SK-N-SH treated with all-trans-retinoic acid at 6 μM for 48 hours (cell line): ENCODE measurements at regions not wholly inside any gene's neighbourhood (a gene's known extent, or its start where the extent isn't known, plus 50 kb on each side); places are given as distances from the start of the nearest gene placed in this dataset.
A peak's percentile ranks its signal among the peaks of the same experiment; 100 is the strongest.

Experiments
- ATAC-seq: fragments of 200-7000 bp; cut with Tn5 transposase; 3 replicates; pipeline ENCODE4 v1.9.1; 2020; ENCODE audit warnings: mild to moderate bottlenecking, moderate library complexity
- ARNTL ChIP-seq: fragments of 450-650 bp; formaldehyde crosslinking; IDR thresholded peaks from 2 replicates; pipeline ENCODE4 v1.5.0; 2020; ENCODE audit warnings: low read depth, mild to moderate bottlenecking, moderate library complexity, borderline replicate concordance
- CREB5 ChIP-seq: fragments of 250-450 bp; sonication (Bioruptor Pico); IDR thresholded peaks from 2 replicates; pipeline ENCODE4 v1.5.1; 2020; ENCODE audit warnings: low read depth, mild to moderate bottlenecking, moderate library complexity
- CSDC2 ChIP-seq: fragments of 250-450 bp; sonication (Bioruptor Pico); IDR thresholded peaks from 2 replicates; pipeline ENCODE4 v1.5.0; 2020; ENCODE audit warnings: mild to moderate bottlenecking, moderate library complexity
- ESRRG ChIP-seq: fragments of 250-450 bp; sonication (Bioruptor Pico); IDR thresholded peaks from 2 replicates; pipeline ENCODE4 v1.6.1; 2021; ENCODE audit warnings: mild to moderate bottlenecking
- ISL1 ChIP-seq: fragments of 250-450 bp; sonication (Bioruptor Pico); IDR thresholded peaks from 2 replicates; pipeline ENCODE4 v2.1.2; 2022; ENCODE audit warnings: mild to moderate bottlenecking, moderate library complexity
- OSR1 ChIP-seq: fragments of 250-450 bp; sonication (Bioruptor Pico); IDR thresholded peaks from 2 replicates; pipeline ENCODE4 v1.8.0; 2022; ENCODE audit warnings: moderate library complexity, mild to moderate bottlenecking, inconsistent platforms
- PATZ1 ChIP-seq: fragments of 250-450 bp; sonication (Bioruptor Pico); IDR thresholded peaks from 2 replicates; pipeline ENCODE4 v1.8.0; 2020; ENCODE audit warnings: mild to moderate bottlenecking, moderate library complexity, borderline replicate concordance
- POU6F1 ChIP-seq: fragments of 250-450 bp; sonication (Bioruptor Pico); IDR thresholded peaks from 2 replicates; pipeline ENCODE4 v1.8.0; 2021; ENCODE audit warnings: low read depth, mild to moderate bottlenecking, moderate library complexity, borderline replicate concordance
- PPARA ChIP-seq: fragments of 250-450 bp; sonication (Bioruptor Pico); IDR thresholded peaks from 2 replicates; pipeline ENCODE4 v1.5.0; 2020; ENCODE audit warnings: mild to moderate bottlenecking, borderline replicate concordance
- RARB ChIP-seq: fragments of 250-450 bp; sonication (Bioruptor Pico); IDR thresholded peaks from 2 replicates; pipeline ENCODE4 v1.8.0; 2021; ENCODE audit warnings: mild to moderate bottlenecking, moderate library complexity
- SNAI2 ChIP-seq: fragments of 250-450 bp; sonication (Bioruptor Pico); IDR thresholded peaks from 2 replicates; pipeline ENCODE4 v1.5.0; 2020; ENCODE audit warnings: mild to moderate bottlenecking, moderate library complexity
- TCF4 ChIP-seq: fragments of 250-450 bp; sonication (Bioruptor Pico); IDR thresholded peaks from 2 replicates; pipeline ENCODE4 v1.8.0; 2021; ENCODE audit warnings: mild to moderate bottlenecking, moderate library complexity, borderline replicate concordance
- TOX ChIP-seq: fragments of 250-450 bp; sonication (Bioruptor Pico); IDR thresholded peaks from 2 replicates; pipeline ENCODE4 v1.8.0; 2021; ENCODE audit warnings: mild to moderate bottlenecking, moderate library complexity, borderline replicate concordance
- TSHZ2 ChIP-seq: fragments of 250-450 bp; sonication (Bioruptor Pico); IDR thresholded peaks from 2 replicates; pipeline ENCODE4 v1.5.0; 2020; ENCODE audit warnings: mild to moderate bottlenecking, moderate library complexity
- ZC3H10 ChIP-seq: fragments of 250-450 bp; sonication (Bioruptor Pico); IDR thresholded peaks from 2 replicates; pipeline ENCODE4 v1.5.1; 2021; ENCODE audit warnings: mild to moderate bottlenecking, moderate library complexity
- ZFP30 ChIP-seq: fragments of 450-650 bp; formaldehyde crosslinking; IDR thresholded peaks from 2 replicates; pipeline ENCODE4 v1.5.0; 2022; ENCODE audit warnings: mild to moderate bottlenecking, moderate library complexity
- ZNF565 ChIP-seq: fragments of 450-650 bp; formaldehyde crosslinking; conservative IDR thresholded peaks from 2 replicates; pipeline ENCODE4 v1.5.0; 2020; ENCODE audit warnings: low read depth, mild to moderate bottlenecking, moderate library complexity
- ZNF8 ChIP-seq: fragments of 450-650 bp; formaldehyde crosslinking; IDR thresholded peaks from 2 replicates; pipeline ENCODE4 v1.5.0; 2020; ENCODE audit warnings: mild to moderate bottlenecking, moderate library complexity

- TF ChIP-seq TSHZ2 (CRISPR knock-in tag) (no peak), OSR1 (CRISPR knock-in tag) (no peak), SNAI2 (CRISPR knock-in tag) (no peak), RARB (CRISPR knock-in tag) (no peak), ARNTL (CRISPR knock-in tag) (no peak), TOX (CRISPR knock-in tag) (no peak), CREB5 (CRISPR knock-in tag) (no peak), TCF4 (no peak), PPARA (CRISPR knock-in tag) (no peak)
- TF ChIP-seq, all 23 proteins: peak for 0
These were observed 259.3 kb upstream of the NT5C1B start (continued) for GRCh38 chr2:18848646-18849045.

GRCh38 chr2:18845854-18846445 is 256.6 kb upstream of the NT5C1B start:
- ATAC-seq = peak; percentile 24; the same call in 1 of the 3 replicates
- TF ChIP-seq TSHZ2 (CRISPR knock-in tag) = no peak
- 0 out of 2 replicates have a peak, but pooled peaks have one; percentile 19 for TF ChIP-seq ISL1 (CRISPR knock-in tag)

- TF ChIP-seq ESRRG (CRISPR knock-in tag) (no peak), ZFP30 (no peak), ZNF565 (CRISPR knock-in tag) (no peak), PATZ1 (no peak), POU6F1 (CRISPR knock-in tag) (no peak), ZC3H10 (CRISPR knock-in tag) (no peak), RARB (CRISPR knock-in tag) (no peak), ZNF8 (CRISPR knock-in tag) (no peak), TSHZ2 (CRISPR knock-in tag) (no peak), CSDC2 (CRISPR knock-in tag) (no peak), OSR1 (CRISPR knock-in tag) (no peak), ISL1 (CRISPR knock-in tag) (no peak), PPARA (CRISPR knock-in tag) (no peak)
- no peak for ATAC-seq
These were observed 253.5 kb upstream of the NT5C1B start for GRCh38 chr2:18842836-18843235.
